ENCODE measurements at regions not wholly inside any gene's neighbourhood (a gene's known extent, or its start where the extent isn't known, plus 50 kb on each side); places are given as distances from the start of the nearest gene placed in this dataset.

DNA sequence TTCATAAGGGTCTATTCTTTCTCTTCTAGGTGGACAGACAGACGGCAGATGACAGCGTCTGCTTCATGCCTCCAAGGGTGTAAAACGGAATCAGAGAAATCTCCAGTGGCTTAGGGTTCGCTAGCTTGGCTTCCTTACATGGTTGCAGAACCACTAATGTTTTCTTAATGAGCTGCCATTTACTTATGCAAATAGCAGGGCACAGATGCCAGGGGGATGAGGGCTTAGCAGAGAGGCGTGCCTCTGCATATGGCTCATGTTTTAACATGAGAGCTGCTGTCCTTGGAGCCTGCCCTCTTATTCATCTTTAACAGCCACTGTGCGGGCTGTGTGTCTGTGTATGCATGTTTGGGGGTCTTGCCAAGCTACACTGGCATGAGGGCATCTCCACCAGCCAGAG is 119.6 kb downstream of the IER5 start:
- Histone ChIP-seq H3K27me3 (ENCODE audit: control insufficient read depth, insufficient read depth, low read length) (peaks cover 4% of the 10 kb centered on the region), H3K4me3 (ENCODE audit: low read depth, low read length) (no peak overlapping the region), H3K36me3 (ENCODE audit: control insufficient read depth, insufficient read depth, low read length) (no peaks in the 10 kb centered on the region)
- no peak for DNase-seq (ENCODE audit: low read depth)
- TF ChIP-seq, protein P1, sequence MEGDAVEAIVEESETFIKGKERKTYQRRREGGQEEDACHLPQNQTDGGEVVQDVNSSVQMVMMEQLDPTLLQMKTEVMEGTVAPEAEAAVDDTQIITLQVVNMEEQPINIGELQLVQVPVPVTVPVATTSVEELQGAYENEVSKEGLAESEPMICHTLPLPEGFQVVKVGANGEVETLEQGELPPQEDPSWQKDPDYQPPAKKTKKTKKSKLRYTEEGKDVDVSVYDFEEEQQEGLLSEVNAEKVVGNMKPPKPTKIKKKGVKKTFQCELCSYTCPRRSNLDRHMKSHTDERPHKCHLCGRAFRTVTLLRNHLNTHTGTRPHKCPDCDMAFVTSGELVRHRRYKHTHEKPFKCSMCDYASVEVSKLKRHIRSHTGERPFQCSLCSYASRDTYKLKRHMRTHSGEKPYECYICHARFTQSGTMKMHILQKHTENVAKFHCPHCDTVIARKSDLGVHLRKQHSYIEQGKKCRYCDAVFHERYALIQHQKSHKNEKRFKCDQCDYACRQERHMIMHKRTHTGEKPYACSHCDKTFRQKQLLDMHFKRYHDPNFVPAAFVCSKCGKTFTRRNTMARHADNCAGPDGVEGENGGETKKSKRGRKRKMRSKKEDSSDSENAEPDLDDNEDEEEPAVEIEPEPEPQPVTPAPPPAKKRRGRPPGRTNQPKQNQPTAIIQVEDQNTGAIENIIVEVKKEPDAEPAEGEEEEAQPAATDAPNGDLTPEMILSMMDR (IDR thresholded peaks at IDR 0.05; ENCODE audit: insufficient read depth, low read depth, low read length) = no peak
- CTCF ChIA-PET = interaction anchor here (1.5 kb wide), 1 partner anchor 15 kb away, joined by 4 read pairs; no protein-coding TSS in a partner anchor
- POLR2A ChIA-PET = no interaction called here

DNA sequence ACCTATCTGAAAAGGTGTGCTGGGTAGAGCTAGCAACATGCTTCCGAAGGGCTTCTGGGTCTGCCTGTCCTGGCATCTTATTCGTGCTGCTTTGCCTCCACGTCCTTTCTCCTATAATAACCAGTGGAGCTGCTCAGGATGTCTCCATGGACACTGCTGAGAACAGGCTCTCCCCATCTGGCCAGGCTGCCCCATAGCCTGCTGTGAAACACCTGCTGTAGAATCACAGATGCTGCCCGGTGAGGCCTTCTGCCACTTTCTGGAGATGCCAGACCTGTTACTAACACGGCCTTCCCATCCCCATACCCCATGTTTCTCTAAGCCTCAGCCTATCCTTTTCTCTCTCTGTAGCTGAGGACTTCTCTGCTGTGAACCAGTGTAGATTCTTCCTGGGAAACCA is 120.5 kb downstream of the IER5 start:
- Histone ChIP-seq H3K36me3 (ENCODE audit: control insufficient read depth, insufficient read depth, low read length) (no peaks in the 10 kb centered on the region), H3K4me3 (ENCODE audit: low read depth, low read length) (no peak overlapping the region), H3K27me3 (ENCODE audit: control insufficient read depth, insufficient read depth, low read length) (peaks cover 5% of the 10 kb centered on the region)
- ChIA-PET CTCF (interaction anchor here (0.6 to 1.5 kb wide), 2 partner anchors 15 to 64 kb away, joined by 3 to 4 read pairs; no protein-coding TSS in a partner anchor), POLR2A (no interaction called here)
- TF ChIP-seq, protein P1 (IDR thresholded peaks at IDR 0.05; ENCODE audit: insufficient read depth, low read depth, low read length) = no peak
- no peak for DNase-seq (ENCODE audit: low read depth)

DNA sequence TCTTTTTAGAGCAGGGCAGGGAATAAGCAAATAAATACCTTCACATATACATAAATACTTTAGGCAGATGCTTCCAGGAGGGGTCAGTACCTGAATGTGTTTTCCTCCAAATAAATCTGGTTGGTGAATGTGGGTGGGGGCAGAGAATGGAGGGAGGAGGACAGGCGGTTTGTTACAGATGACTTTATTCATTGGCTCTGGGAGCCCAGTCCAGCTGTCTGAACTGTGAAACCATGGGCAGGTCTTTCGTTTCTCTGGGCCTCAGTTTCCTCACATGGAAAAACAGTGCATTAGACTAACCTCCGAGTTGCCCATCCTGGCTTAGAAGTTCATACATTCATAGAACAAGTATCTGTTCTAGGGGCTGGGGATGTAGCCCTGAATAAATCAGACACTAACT is 124.6 kb downstream of the IER5 start:
- H3K36me3 ChIP-seq (ENCODE audit: control insufficient read depth, insufficient read depth, low read length) = no peaks in the 10 kb centered on the region
- no peak for DNase-seq (ENCODE audit: low read depth)
- TF ChIP-seq, protein P1 (IDR thresholded peaks at IDR 0.05; ENCODE audit: insufficient read depth, low read depth, low read length) = no peak
- CTCF ChIA-PET = interaction anchor here (1.2 kb wide), 1 partner anchor 215 kb away, joined by 4 read pairs; no protein-coding TSS in a partner anchor
- H3K4me3 ChIP-seq (ENCODE audit: low read depth, low read length) = no peak overlapping the region
- POLR2A ChIA-PET = no interaction called here
- peaks cover 5% of the 10 kb centered on the region for H3K27me3 ChIP-seq (ENCODE audit: control insufficient read depth, insufficient read depth, low read length)

DNA sequence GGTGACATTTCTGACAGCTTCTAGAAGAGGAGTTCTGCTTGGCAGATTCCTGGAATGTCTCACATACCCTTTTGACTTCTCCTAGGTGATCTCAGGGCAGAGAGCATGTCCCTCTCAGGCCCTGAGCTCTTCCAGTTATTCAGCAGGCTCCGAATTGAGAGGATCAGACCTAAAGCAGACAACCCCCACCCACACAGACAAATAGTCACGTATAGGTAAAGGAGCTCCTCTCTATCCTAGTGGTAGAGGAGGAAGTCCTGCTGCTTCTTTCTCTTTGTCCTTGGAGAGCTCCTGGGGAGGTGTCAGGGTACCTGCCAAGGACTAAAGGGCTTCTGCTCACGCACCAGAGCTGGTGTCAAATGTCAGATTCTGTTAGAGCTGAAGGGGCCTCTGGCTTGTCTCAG is 128.1 kb downstream of the IER5 start:
- TF ChIP-seq, protein P1 (IDR thresholded peaks at IDR 0.05; ENCODE audit: insufficient read depth, low read depth, low read length) = no peak
- H3K4me3 ChIP-seq (ENCODE audit: low read depth, low read length) = no peak overlapping the region
- no peaks in the 10 kb centered on the region for H3K36me3 ChIP-seq (ENCODE audit: control insufficient read depth, insufficient read depth, low read length)
- no peak for DNase-seq (ENCODE audit: low read depth)
- POLR2A ChIA-PET = no interaction called here
- peaks cover 1% of the 10 kb centered on the region; the same call in 1 of the 2 replicates for H3K27me3 ChIP-seq (ENCODE audit: control insufficient read depth, insufficient read depth, low read length)
- CTCF ChIA-PET = no interaction called here

DNA sequence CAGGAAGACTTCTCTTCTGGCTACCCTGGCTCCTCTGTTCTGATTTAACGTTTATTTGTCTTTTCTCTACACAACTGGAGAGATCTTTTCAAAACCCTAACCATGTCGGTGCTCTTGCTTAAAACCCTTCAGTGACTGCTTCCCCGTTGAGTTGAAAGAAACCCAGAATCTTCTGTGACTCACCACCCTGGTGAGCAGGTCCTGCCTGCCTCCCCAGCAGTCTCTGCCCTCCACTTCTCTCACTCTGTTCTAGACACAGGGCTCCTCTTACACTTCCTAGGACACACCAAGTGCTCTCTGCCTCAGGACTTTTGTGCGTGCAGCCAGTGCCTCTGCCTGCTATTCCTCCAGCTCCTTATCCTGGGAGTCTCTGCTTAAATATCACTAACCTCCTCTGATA is 131.4 kb downstream of the IER5 start:
- POLR2A ChIA-PET = no interaction called here
- Histone ChIP-seq H3K4me3 (ENCODE audit: low read depth, low read length) (no peak overlapping the region), H3K36me3 (ENCODE audit: control insufficient read depth, insufficient read depth, low read length) (no peaks in the 10 kb centered on the region), H3K27me3 (ENCODE audit: control insufficient read depth, insufficient read depth, low read length) (no peaks in the 10 kb centered on the region)
- no peak for DNase-seq (ENCODE audit: low read depth)
- CTCF ChIA-PET = interaction anchor here (0.6 kb wide), 1 partner anchor 316 kb away, joined by 4 read pairs; no protein-coding TSS in a partner anchor
- TF ChIP-seq, protein P1 (IDR thresholded peaks at IDR 0.05; ENCODE audit: insufficient read depth, low read depth, low read length) = no peak

Measured in BJ (cell line).